Suprapubic skin (tissue), 4 donors: ENCODE measurements at regions not wholly inside any gene's neighbourhood (a gene's known extent, or its start where the extent isn't known, plus 50 kb on each side); places are given as distances from the start of the nearest gene placed in this dataset.

Experiments used
- EP300 ChIP-seq: sonication (generic); formaldehyde crosslinking; IDR thresholded peaks from one replicate; pipeline ENCODE4 v1.6.1; 2017; ENCODE audit warnings: antibody characterized with exemption
- POLR2A ChIP-seq, 2 donors: fragments of 450-650 bp; IDR thresholded peaks; one replicate each; pipeline ENCODE4 v1.6.1; 2017; ENCODE audit warnings: antibody characterized with exemption in 2 of 2, mild to moderate bottlenecking in 2 of 2, moderate library complexity in 2 of 2
- POLR2AphosphoS5 ChIP-seq, 3 donors: sonication (generic); formaldehyde crosslinking; IDR thresholded peaks; one replicate each; pipeline ENCODE4 v1.6.1; 2017; ENCODE audit warnings: antibody characterized with exemption in 3 of 3
- TF ChIP-seq, protein P1 (sequence below), 2 donors: fragments of 200-600 bp in 1 of 2; fragments of 450-650 bp in 1 of 2; sonication (generic) in 1 of 2; IDR thresholded peaks; one replicate each; pipeline ENCODE4 v1.5.1; 2016 to 2019; ENCODE audit warnings: antibody characterized with exemption in 2 of 2, mild to moderate bottlenecking in 1 of 2, moderate library complexity in 1 of 2

- TF ChIP-seq, protein P1, sequence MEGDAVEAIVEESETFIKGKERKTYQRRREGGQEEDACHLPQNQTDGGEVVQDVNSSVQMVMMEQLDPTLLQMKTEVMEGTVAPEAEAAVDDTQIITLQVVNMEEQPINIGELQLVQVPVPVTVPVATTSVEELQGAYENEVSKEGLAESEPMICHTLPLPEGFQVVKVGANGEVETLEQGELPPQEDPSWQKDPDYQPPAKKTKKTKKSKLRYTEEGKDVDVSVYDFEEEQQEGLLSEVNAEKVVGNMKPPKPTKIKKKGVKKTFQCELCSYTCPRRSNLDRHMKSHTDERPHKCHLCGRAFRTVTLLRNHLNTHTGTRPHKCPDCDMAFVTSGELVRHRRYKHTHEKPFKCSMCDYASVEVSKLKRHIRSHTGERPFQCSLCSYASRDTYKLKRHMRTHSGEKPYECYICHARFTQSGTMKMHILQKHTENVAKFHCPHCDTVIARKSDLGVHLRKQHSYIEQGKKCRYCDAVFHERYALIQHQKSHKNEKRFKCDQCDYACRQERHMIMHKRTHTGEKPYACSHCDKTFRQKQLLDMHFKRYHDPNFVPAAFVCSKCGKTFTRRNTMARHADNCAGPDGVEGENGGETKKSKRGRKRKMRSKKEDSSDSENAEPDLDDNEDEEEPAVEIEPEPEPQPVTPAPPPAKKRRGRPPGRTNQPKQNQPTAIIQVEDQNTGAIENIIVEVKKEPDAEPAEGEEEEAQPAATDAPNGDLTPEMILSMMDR (IDR thresholded peaks at IDR 0.05) = no peak
- TF ChIP-seq POLR2A (IDR thresholded peaks at IDR 0.05) = no peak
- no peak for TF ChIP-seq POLR2AphosphoS5 (IDR thresholded peaks at IDR 0.05)
- TF ChIP-seq EP300 = no peak
Measured at GRCh38 chr20:25750220-25750764, 53.6 kb upstream of the ZNF337 start.
